Choroid plexus epithelial cell (primary cell): ENCODE measurements at regions not wholly inside any gene's neighbourhood (a gene's known extent, or its start where the extent isn't known, plus 50 kb on each side); places are given as distances from the start of the nearest gene placed in this dataset.

Source experiments
- DNase-seq: peaks from one replicate; pipeline ENCODE4 v3.0.0-alpha.2; 2010; ENCODE audit warnings: low read depth
- H3K4me3 ChIP-seq: 2 replicates; pipeline ENCODE4 v1.5.1; 2011; ENCODE audit warnings: low read depth, mild to moderate bottlenecking, control low read depth, low read length, moderate library complexity
- CTCF ChIP-seq: conservative IDR thresholded peaks from 2 replicates; pipeline ENCODE4 v1.5.1; 2011; ENCODE audit warnings: low read depth, mild to moderate bottlenecking, control low read depth, inconsistent platforms, low read length, moderate library complexity

- DNase-seq, result peak; percentile 76
- no peak overlapping the region for H3K4me3 ChIP-seq
- TF ChIP-seq CTCF, result peak; percentile 32
These were observed 121.3 kb upstream of the OSMR start for GRCh38 chr5:38724301-38725030.

DNA sequence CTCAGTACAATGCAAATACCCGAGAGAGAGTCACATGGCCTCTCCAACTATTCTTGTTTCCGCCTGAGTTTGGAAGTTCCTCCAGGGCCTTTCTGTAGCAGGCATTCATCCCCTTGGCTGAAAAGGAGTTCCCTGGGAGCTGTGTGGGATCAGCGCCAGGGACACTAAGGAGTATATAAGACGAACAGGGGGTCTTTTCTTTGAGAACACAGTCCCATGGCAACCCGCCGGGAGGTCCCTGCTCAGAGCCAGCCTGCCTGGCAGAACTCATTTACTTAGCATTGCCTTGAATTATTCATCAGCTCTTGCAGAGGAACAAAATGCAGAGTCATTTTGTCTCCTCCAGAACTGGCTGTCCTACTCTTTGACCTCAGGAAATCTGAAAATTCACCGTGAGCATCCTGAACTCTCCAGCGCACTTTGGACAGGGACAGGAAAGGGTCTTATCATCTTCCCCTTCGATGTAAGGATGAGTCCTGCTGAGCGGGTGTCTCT lies 120.4 kb upstream of the OSMR start:
- DNase-seq, result peak; percentile 29
- H3K4me3 ChIP-seq, result no peak overlapping the region
- TF ChIP-seq CTCF, result no peak

DNA sequence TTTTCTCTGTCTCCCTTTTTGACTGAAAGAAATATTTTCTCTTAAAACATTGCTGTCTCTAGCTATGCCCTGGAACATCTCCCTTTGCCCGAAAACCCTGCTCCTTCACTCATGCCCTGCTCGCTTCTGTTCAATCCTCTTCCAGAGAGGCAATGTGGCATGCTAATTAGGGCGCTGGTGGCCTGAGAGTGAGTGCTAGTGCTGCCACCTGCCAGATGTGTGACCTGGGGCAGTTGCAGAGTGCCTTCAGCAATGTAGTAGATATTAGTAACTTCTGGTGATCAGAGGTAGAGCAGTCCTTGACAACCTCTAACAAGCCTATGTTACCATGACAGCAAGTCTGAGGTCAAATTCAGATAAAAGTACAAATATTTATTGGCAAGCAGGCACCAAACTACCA lies 119.5 kb upstream of the OSMR start:
- no peak overlapping the region for H3K4me3 ChIP-seq
- TF ChIP-seq CTCF, result no peak
- no peak for DNase-seq

DNA sequence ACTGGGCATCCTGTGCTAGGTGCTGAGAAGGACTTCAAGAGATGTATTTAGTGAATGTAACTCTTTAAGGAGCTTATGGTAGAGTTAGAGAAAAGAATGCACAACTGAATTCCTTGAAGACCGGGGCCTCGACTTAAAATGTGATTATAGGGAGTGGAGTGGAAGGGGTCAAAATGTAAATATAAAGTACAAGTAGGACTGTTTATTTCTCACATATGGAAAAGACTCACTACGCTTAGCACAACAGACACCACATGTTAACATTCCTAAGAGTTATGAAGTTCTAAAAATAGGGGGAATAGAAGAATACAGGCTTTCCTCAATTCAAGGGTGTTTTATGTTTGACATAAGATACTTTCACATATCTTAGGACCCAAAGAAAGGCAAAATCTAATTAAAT lies 117.8 kb upstream of the OSMR start:
- peak; percentile 28 for DNase-seq
- no peak for TF ChIP-seq CTCF
- no peak overlapping the region for H3K4me3 ChIP-seq

- DNase-seq, result no peak
- no peak for TF ChIP-seq CTCF
These were observed 114.4 kb upstream of the OSMR start for GRCh38 chr5:38731461-38731860.

DNA sequence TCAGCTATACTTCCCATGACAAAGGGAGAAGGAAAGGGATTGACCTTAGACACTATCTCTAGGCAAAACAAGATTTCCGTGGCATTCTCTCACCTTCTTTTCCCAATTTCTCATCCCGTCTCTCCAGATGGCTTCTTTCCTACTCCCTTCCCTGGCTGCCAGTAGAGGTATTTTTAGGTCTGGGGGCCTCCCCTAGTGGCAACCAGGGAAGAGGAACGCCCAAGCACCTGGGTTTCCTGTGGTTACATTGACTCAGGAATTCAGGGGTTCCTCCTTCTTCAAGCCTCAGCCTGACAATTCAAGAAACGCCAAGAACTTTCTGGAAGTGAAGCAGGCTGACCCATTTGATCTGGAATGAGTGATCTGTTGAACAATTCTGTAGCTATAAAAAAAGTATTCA lies 111.5 kb upstream of the OSMR start:
- TF ChIP-seq CTCF, result no peak
- no peak overlapping the region for H3K4me3 ChIP-seq
- DNase-seq, result no peak

More at GRCh38 chr5:38731461-38731860, 114.4 kb upstream of the OSMR start:
- no peak overlapping the region for H3K4me3 ChIP-seq

DNA sequence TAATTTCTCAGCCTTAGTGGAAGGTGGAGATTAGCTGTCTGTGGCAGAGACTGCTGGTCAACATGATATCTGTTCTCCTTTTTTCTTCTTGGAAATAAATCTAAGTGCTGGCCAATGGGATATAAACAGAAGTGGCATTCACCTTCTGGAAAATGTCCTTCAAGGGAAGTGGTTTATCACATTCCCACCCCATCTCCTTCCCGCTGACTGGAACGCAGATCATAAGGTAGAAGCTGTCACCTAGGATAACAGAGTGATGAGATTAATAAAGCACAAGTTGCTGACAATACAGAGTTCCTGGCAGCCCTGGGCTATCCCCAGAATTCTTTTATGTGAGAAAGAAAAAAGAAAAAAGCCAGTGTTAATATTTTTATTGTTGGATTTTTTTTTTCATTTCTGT lies 109.7 kb upstream of the OSMR start:
- no peak for DNase-seq
- H3K4me3 ChIP-seq, result no peak overlapping the region

More for the DNA sequence above, 109.7 kb upstream of the OSMR start:
- TF ChIP-seq CTCF, result no peak
